SK-N-SH treated with all-trans-retinoic acid at 6 μM for 48 hours (cell line): ENCODE measurements at regions not wholly inside any gene's neighbourhood (a gene's known extent, or its start where the extent isn't known, plus 50 kb on each side); places are given as distances from the start of the nearest gene placed in this dataset.

Experiments used
- BACH2 ChIP-seq: fragments of 250-450 bp; sonication (Bioruptor Pico); IDR thresholded peaks from 2 replicates; pipeline ENCODE4 v1.9.0; 2021; ENCODE audit warnings: mild to moderate bottlenecking, borderline replicate concordance
- CREB5 ChIP-seq: fragments of 250-450 bp; sonication (Bioruptor Pico); IDR thresholded peaks from 2 replicates; pipeline ENCODE4 v1.5.1; 2020; ENCODE audit warnings: low read depth, mild to moderate bottlenecking, moderate library complexity
- CSDC2 ChIP-seq: fragments of 250-450 bp; sonication (Bioruptor Pico); IDR thresholded peaks from 2 replicates; pipeline ENCODE4 v1.5.0; 2020; ENCODE audit warnings: mild to moderate bottlenecking, moderate library complexity
- ESRRG ChIP-seq: fragments of 250-450 bp; sonication (Bioruptor Pico); IDR thresholded peaks from 2 replicates; pipeline ENCODE4 v1.6.1; 2021; ENCODE audit warnings: mild to moderate bottlenecking
- ISL1 ChIP-seq: fragments of 250-450 bp; sonication (Bioruptor Pico); IDR thresholded peaks from 2 replicates; pipeline ENCODE4 v2.1.2; 2022; ENCODE audit warnings: mild to moderate bottlenecking, moderate library complexity
- PATZ1 ChIP-seq: fragments of 250-450 bp; sonication (Bioruptor Pico); IDR thresholded peaks from 2 replicates; pipeline ENCODE4 v1.8.0; 2020; ENCODE audit warnings: mild to moderate bottlenecking, moderate library complexity, borderline replicate concordance
- TOX ChIP-seq: fragments of 250-450 bp; sonication (Bioruptor Pico); IDR thresholded peaks from 2 replicates; pipeline ENCODE4 v1.8.0; 2021; ENCODE audit warnings: mild to moderate bottlenecking, moderate library complexity, borderline replicate concordance
- ZC3H10 ChIP-seq: fragments of 250-450 bp; sonication (Bioruptor Pico); IDR thresholded peaks from 2 replicates; pipeline ENCODE4 v1.5.1; 2021; ENCODE audit warnings: mild to moderate bottlenecking, moderate library complexity
- ZFP3 ChIP-seq: fragments of 250-450 bp; sonication (Bioruptor Pico); IDR thresholded peaks from 2 replicates; pipeline ENCODE4 v1.5.0; 2020; ENCODE audit warnings: mild to moderate bottlenecking, moderate library complexity
- ZFP30 ChIP-seq: fragments of 450-650 bp; formaldehyde crosslinking; IDR thresholded peaks from 2 replicates; pipeline ENCODE4 v1.5.0; 2022; ENCODE audit warnings: mild to moderate bottlenecking, moderate library complexity
- ZNF70 ChIP-seq: fragments of 450-650 bp; formaldehyde crosslinking; IDR thresholded peaks from 2 replicates; pipeline ENCODE4 v1.5.0; 2020; ENCODE audit warnings: mild to moderate bottlenecking, moderate library complexity

- TF ChIP-seq ISL1 (CRISPR knock-in tag), result no peak
- TF ChIP-seq ZFP3, result no peak
- no peak for TF ChIP-seq PATZ1 (CRISPR knock-in tag)
- TF ChIP-seq TOX, result no peak
- TF ChIP-seq ESRRG, result no peak
- TF ChIP-seq CSDC2 (CRISPR knock-in tag), result no peak
- no peak for TF ChIP-seq CREB5 (CRISPR knock-in tag)
- TF ChIP-seq ZNF70 (CRISPR knock-in tag), result no peak
- TF ChIP-seq BACH2 (CRISPR knock-in tag), result no peak
- TF ChIP-seq ZC3H10 (CRISPR knock-in tag), result no peak
- no peak for TF ChIP-seq ZFP30
These were observed 310.3 kb downstream of the GABRG2 start for GRCh38 chr5:162377895-162378294.
